ENCODE measurements at regions not wholly inside any gene's neighbourhood (a gene's known extent, or its start where the extent isn't known, plus 50 kb on each side); places are given as distances from the start of the nearest gene placed in this dataset.

DNA sequence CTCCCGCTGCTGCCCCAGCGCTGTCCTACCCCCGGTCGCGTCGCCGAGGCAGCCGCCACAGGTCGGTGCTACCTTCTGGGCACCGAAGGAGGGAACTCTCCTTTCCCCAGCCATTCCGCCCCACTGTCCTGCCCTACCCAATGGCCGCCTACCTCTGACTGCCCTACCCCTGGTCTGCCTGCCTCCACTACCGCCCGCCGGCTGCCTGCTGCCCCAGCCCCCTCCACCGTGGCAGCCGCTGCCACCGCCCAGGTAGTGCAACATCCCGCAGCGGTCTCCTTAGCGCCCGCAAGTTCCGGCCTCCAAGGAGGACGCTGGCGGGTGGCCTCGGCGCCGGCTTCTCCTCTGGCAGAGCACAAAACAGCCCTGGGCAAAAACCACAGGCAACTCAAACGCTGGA, 1303.1 kb downstream of the UQCRFS1 start:
- H3K27me3 Mint-ChIP-seq = no peaks in the 10 kb centered on the region
- H3K27ac Mint-ChIP-seq = no peak overlapping the region
- no peaks in the 10 kb centered on the region for H3K4me1 Mint-ChIP-seq (ENCODE audit: low read depth)
- DNase-seq = no peak
- no peak for ATAC-seq
- TF ChIP-seq, protein P1, sequence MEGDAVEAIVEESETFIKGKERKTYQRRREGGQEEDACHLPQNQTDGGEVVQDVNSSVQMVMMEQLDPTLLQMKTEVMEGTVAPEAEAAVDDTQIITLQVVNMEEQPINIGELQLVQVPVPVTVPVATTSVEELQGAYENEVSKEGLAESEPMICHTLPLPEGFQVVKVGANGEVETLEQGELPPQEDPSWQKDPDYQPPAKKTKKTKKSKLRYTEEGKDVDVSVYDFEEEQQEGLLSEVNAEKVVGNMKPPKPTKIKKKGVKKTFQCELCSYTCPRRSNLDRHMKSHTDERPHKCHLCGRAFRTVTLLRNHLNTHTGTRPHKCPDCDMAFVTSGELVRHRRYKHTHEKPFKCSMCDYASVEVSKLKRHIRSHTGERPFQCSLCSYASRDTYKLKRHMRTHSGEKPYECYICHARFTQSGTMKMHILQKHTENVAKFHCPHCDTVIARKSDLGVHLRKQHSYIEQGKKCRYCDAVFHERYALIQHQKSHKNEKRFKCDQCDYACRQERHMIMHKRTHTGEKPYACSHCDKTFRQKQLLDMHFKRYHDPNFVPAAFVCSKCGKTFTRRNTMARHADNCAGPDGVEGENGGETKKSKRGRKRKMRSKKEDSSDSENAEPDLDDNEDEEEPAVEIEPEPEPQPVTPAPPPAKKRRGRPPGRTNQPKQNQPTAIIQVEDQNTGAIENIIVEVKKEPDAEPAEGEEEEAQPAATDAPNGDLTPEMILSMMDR (IDR thresholded peaks at IDR 0.05) = no peak
- intact Hi-C loops (cut with micrococcal nuclease) = no loop called here
- H3K9me3 Mint-ChIP-seq = no peaks in the 10 kb centered on the region
- H3K36me3 Mint-ChIP-seq (ENCODE audit: low read depth) = no peaks in the 10 kb centered on the region
- POLR2A ChIA-PET = no interaction called here
- CTCF ChIA-PET = no interaction called here
- H3K4me3 Mint-ChIP-seq = no peak overlapping the region

DNA sequence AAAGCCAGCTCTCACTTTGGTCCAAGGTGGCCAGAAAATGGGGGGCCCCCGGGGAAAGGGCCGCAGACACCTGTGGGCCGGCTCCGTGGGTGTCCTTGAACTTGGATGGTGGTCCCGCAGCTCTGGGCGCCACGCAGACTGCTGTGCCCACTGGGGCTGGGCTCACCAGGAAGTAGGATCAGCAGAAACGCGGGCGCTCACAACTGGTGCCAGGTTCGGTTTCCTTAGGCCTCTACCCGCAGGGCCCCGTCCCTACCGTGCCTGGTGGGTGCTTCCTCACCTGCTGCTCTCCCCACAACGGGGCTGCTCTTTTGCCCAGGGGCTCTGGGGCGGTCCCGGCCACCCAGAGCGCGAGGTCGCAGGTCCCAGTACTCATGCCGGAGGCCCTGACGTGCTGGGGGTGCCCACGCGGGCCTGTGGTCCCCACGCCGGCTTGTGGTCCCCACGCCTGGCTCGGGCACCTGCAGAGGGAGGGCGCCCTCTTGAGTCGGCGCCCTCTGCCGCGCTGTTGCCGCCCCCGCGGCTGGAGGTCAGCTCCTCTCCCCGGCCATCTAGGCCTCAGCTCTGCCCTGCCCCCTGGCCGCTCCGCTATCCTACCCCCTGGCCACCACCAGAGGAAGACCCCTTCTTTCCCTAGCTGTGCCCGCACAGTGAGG, 1303.6 kb downstream of the UQCRFS1 start:
- no peaks in the 10 kb centered on the region for H3K4me1 Mint-ChIP-seq (ENCODE audit: low read depth)
- intact Hi-C loops (cut with micrococcal nuclease) = no loop called here
- H3K9me3 Mint-ChIP-seq = no peaks in the 10 kb centered on the region

DNA sequence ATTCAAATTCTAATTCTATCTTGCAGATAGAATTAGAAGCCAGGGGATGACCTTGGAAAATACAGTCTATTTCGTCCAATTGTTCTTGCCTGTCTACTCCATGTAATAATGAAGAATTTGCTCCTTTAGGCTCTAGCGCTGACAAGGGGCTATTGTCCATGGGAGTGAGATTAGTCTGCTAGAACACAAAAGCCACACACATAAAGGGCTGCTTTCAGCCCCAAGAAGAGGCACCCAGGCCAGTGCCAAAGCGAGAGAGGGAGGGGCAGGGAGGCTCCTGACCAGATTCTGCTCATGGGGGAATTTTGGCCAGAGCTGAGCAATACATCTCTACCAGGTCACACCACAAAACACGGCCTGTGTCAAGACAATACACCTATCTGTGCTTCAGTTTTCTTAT, 1306.9 kb downstream of the UQCRFS1 start:
- no peaks in the 10 kb centered on the region for H3K4me1 Mint-ChIP-seq (ENCODE audit: low read depth)
- DNase-seq (no peak), ATAC-seq (no peak)
- POLR2A ChIA-PET = no interaction called here
- no peaks in the 10 kb centered on the region for H3K27me3 Mint-ChIP-seq
- intact Hi-C loops (cut with micrococcal nuclease) = no loop called here
- no peaks in the 10 kb centered on the region for H3K36me3 Mint-ChIP-seq (ENCODE audit: low read depth)
- CTCF ChIA-PET = no interaction called here
- H3K9me3 Mint-ChIP-seq = no peaks in the 10 kb centered on the region
- TF ChIP-seq, protein P1 (IDR thresholded peaks at IDR 0.05) = no peak
- H3K27ac Mint-ChIP-seq = no peak overlapping the region
- no peak overlapping the region for H3K4me3 Mint-ChIP-seq

More for the DNA sequence above, 1303.6 kb downstream of the UQCRFS1 start:
- Mint-ChIP-seq H3K27ac (no peak overlapping the region), H3K27me3 (no peaks in the 10 kb centered on the region), H3K36me3 (ENCODE audit: low read depth) (no peaks in the 10 kb centered on the region), H3K4me3 (no peak overlapping the region)
- ChIA-PET CTCF (no interaction called here), POLR2A (no interaction called here)
- no peak for ATAC-seq
- DNase-seq = no peak
- TF ChIP-seq, protein P1 (IDR thresholded peaks at IDR 0.05) = no peak

DNA sequence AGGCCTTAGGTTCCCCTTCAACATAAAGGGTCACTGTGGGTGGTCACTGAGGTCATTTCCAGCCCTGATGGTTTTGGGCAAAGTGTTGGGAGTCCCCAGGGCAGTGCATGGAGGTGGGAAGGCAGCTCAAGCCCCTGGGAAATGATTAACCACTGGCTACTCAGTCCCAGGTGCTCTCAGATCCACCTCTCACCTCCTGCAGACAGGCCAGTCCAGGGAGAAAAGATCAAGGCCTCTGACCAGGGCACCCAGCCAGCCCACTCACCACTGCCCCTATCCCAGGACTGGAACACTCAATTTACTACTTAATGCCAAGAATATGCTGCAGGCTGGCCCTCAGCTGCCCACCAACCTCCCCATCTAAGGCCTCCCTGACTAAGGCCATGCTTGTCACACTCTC, 1307.9 kb downstream of the UQCRFS1 start:
- DNase-seq (no peak), ATAC-seq (no peak)
- Mint-ChIP-seq H3K4me3 (no peak overlapping the region), H3K27me3 (no peaks in the 10 kb centered on the region), H3K9me3 (no peaks in the 10 kb centered on the region), H3K4me1 (ENCODE audit: low read depth) (no peaks in the 10 kb centered on the region), H3K27ac (no peak overlapping the region), H3K36me3 (ENCODE audit: low read depth) (no peaks in the 10 kb centered on the region)
- POLR2A ChIA-PET = no interaction called here
- TF ChIP-seq, protein P1 (IDR thresholded peaks at IDR 0.05) = no peak
- CTCF ChIA-PET = no interaction called here
- intact Hi-C loops (cut with micrococcal nuclease) = no loop called here

DNA sequence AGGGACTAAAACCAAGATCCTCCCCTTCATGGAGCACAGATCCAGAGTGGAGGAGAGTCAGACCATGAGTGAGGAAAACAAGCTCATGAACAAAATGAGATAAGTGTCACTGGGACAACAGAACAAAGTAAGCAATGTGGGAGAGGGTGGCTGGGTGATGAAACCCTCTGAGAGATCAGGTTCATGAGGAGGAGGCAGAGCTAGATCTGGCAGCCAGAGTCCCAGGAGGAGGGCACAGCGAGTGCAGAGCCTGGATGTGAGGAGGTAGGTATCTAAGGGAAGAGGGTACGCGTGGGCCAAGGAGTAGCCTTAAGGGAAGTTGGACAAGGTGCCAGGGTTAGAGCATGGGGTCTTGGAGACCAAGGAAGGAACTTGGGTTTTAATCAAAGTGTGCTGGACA, 1311.9 kb downstream of the UQCRFS1 start:
- Mint-ChIP-seq H3K4me1 (ENCODE audit: low read depth) (no peaks in the 10 kb centered on the region), H3K27ac (no peak overlapping the region), H3K36me3 (ENCODE audit: low read depth) (no peaks in the 10 kb centered on the region), H3K27me3 (no peaks in the 10 kb centered on the region), H3K9me3 (no peaks in the 10 kb centered on the region), H3K4me3 (no peak overlapping the region)
- ATAC-seq = no peak
- TF ChIP-seq, protein P1 (IDR thresholded peaks at IDR 0.05) = no peak
- no peak for DNase-seq
- POLR2A ChIA-PET = no interaction called here
- intact Hi-C loops (cut with micrococcal nuclease) = no loop called here
- CTCF ChIA-PET = no interaction called here

All from activated CD8-positive, alpha-beta T cell treated with anti-CD3 and anti-CD28 coated beads for 36 hours (primary cell).